GM13977 (cell line): ENCODE measurements at regions not wholly inside any gene's neighbourhood (a gene's known extent, or its start where the extent isn't known, plus 50 kb on each side); places are given as distances from the start of the nearest gene placed in this dataset.

Source experiments
- DNase-seq: peaks from one replicate; pipeline ENCODE4 v3.0.0; 2012; ENCODE audit warnings: low spot score
- CTCF ChIP-seq: IDR thresholded peaks from 2 replicates; pipeline ENCODE4 v1.5.1; 2012; ENCODE audit warnings: mild to moderate bottlenecking, control low read depth; ENCODE audit not compliant: insufficient read depth; ENCODE audit errors: extremely low read depth, missing control alignments
- in situ Hi-C: fragments of 300-500 bp; cut with MboI; formaldehyde crosslinking; loops from one replicate; pipeline ENCODE4 v1.12.0; 2022; ENCODE audit warnings: low sequenced_read_pairs, low pct_unique_long_range_greater_than_20kb, mixed read lengths, inconsistent platforms; ENCODE audit not compliant: unreplicated experiment

GRCh38 chr9:28234133-28234893 is 661.0 kb upstream of the C9orf72 start:
- DNase-seq = no peak
- in situ Hi-C loops = no loop called here
- no peak for TF ChIP-seq CTCF

- TF ChIP-seq CTCF = no peak
Measured at GRCh38 chr9:28234894-28235277, 661.6 kb upstream of the C9orf72 start.

GRCh38 chr9:28249424-28249823 is 676.1 kb upstream of the C9orf72 start:
- TF ChIP-seq CTCF = no peak
- no peak for DNase-seq
- in situ Hi-C loops = no loop called here

More at GRCh38 chr9:28234894-28235277, 661.6 kb upstream of the C9orf72 start:
- in situ Hi-C loops = no loop called here
- DNase-seq = no peak

- TF ChIP-seq CTCF = no peak
- no peak for DNase-seq
- in situ Hi-C loops = no loop called here
Measured at GRCh38 chr9:28255174-28255573, 681.9 kb upstream of the C9orf72 start.

GRCh38 chr9:28260330-28260729 is 687.0 kb upstream of the C9orf72 start:
- no peak for DNase-seq
- in situ Hi-C loops = no loop called here
- no peak for TF ChIP-seq CTCF

GRCh38 chr9:28264368-28264767 is 691.1 kb upstream of the C9orf72 start:
- in situ Hi-C loops = no loop called here
- TF ChIP-seq CTCF = no peak
- no peak for DNase-seq
